ENCODE measurements at regions not wholly inside any gene's neighbourhood (a gene's known extent, or its start where the extent isn't known, plus 50 kb on each side); places are given as distances from the start of the nearest gene placed in this dataset.

DNA sequence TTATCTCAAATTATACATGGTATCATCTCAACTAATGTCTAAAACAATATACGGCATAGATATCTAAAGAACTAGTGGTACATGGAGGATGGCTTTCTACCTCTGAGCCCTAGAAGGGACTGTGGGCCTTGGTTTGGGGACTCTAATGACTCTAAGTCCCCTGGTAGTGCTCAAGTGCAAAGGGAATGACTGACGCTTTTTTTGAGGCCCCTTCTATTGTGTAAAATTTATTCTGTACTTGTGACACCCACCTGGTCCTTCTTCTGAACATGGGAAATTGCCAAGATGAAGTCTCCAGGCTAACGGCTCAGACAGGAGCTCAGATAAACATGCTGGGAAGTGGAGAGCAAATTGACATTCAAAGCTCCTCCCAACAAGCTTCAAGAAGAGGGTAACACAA lies 53.4 kb upstream of the IGLL5 start:
- Histone ChIP-seq H3K36me3 (no peaks in the 10 kb centered on the region), H3K4me1 (no peaks in the 10 kb centered on the region), H3K4me3 (no peak overlapping the region), H3K27ac (no peak overlapping the region), H3K27me3 (no peaks in the 10 kb centered on the region), H3K9me3 (no peaks in the 10 kb centered on the region)
- TF ChIP-seq POLR2A (IDR thresholded peaks at IDR 0.05), result no peak
- TF ChIP-seq, protein P1, sequence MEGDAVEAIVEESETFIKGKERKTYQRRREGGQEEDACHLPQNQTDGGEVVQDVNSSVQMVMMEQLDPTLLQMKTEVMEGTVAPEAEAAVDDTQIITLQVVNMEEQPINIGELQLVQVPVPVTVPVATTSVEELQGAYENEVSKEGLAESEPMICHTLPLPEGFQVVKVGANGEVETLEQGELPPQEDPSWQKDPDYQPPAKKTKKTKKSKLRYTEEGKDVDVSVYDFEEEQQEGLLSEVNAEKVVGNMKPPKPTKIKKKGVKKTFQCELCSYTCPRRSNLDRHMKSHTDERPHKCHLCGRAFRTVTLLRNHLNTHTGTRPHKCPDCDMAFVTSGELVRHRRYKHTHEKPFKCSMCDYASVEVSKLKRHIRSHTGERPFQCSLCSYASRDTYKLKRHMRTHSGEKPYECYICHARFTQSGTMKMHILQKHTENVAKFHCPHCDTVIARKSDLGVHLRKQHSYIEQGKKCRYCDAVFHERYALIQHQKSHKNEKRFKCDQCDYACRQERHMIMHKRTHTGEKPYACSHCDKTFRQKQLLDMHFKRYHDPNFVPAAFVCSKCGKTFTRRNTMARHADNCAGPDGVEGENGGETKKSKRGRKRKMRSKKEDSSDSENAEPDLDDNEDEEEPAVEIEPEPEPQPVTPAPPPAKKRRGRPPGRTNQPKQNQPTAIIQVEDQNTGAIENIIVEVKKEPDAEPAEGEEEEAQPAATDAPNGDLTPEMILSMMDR (IDR thresholded peaks at IDR 0.05), result no peak
- DNase-seq, result no peak

DNA sequence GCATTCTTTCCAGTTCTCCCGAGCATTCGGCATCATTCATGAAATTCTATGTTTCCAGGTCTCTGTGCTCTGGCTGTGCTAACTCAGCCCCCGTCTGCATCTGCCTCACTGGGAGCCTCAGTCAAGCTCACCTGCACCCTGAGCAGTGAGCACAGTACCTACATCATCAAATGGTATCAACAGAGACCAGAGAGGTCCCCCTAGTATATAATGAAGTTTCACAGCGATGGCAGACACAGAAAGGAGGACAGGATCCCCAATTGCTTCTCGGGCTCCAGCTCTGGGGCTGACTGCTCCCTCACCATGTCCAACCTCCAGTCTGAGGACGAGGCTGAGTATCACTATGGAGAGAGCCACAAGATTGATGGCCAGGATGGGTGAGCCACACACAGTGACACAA lies 52.8 kb upstream of the IGLL5 start:
- TF ChIP-seq, protein P1 (IDR thresholded peaks at IDR 0.05), result no peak
- TF ChIP-seq POLR2A (IDR thresholded peaks at IDR 0.05), result no peak
- no peak for DNase-seq
- no peaks in the 10 kb centered on the region for H3K27me3 ChIP-seq
- no peak overlapping the region for H3K27ac ChIP-seq
- H3K4me3 ChIP-seq, result no peak overlapping the region
- H3K36me3 ChIP-seq, result no peaks in the 10 kb centered on the region
- no peaks in the 10 kb centered on the region for H3K4me1 ChIP-seq
- no peaks in the 10 kb centered on the region for H3K9me3 ChIP-seq

DNA sequence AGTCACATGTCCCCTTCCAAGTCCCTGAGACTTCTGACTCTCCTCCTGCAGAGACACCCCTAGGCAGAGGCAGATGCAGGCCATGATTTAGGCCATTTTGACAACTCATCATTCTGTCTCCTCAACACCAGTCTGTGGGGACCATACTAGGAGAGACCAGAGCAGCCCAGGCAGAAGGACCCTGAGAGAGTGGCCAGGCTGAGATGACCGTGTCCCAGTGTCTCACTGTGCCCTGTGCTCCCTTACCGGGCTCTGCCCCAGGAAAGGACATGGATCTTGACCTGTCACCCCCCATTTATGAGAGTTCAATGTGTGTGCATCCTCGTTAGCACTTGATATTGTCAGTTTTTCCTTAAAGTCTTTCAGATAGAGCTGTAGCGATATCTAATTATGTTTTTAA lies 52.4 kb upstream of the IGLL5 start:
- no peaks in the 10 kb centered on the region for H3K4me1 ChIP-seq
- DNase-seq, result no peak
- H3K36me3 ChIP-seq, result no peaks in the 10 kb centered on the region
- TF ChIP-seq, protein P1 (IDR thresholded peaks at IDR 0.05), result no peak
- H3K9me3 ChIP-seq, result no peaks in the 10 kb centered on the region
- H3K27me3 ChIP-seq, result no peaks in the 10 kb centered on the region
- H3K27ac ChIP-seq, result no peak overlapping the region
- no peak overlapping the region for H3K4me3 ChIP-seq

DNA sequence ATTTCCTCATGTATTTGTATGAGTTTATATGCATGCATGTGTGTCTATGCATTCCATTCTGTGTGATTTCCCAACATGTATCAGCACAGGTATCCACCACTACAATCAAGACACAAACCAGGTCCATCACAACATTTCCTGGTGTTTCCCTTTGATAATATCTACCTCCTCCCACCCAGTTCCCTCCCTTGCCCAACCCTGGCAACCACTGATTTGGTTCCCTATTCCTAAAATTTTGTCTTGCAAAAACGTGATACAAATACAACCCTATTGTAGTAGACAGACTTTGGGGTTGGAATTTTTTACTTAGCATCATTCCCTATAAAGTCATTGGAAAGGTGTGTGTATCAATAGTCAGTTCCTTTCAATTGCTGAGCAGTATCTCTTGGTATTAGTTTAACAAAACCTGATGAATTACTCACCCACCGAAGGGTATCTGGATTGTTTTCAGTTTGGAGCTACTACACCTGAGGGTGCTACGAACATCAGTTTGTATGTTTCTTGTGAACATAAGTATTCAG lies 51.8 kb upstream of the IGLL5 start:
- Histone ChIP-seq H3K4me1 (no peaks in the 10 kb centered on the region), H3K27me3 (no peaks in the 10 kb centered on the region), H3K4me3 (no peak overlapping the region), H3K9me3 (no peaks in the 10 kb centered on the region), H3K36me3 (no peaks in the 10 kb centered on the region), H3K27ac (no peak overlapping the region)
- no peak for TF ChIP-seq POLR2A (IDR thresholded peaks at IDR 0.05)
- TF ChIP-seq, protein P1 (IDR thresholded peaks at IDR 0.05), result no peak
- no peak for DNase-seq

DNA sequence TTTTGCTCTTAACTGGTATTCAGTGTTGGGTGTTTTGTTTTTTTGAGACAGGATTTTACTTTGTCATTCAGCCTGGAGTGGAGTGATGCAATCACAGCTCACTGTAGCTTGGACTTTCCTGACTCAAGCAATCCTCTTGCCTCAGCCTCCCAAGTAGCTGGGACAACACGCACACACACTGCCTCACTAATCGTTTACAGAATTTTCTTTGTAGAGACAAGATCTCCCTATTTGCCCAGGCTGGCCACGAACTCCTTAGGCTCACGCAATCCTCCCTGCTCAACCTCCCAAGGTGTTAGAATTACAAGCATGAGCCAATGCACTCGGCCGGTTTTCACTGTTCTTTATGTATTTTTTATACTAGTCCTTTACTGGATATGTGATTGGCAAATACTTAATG lies 51.0 kb upstream of the IGLL5 start:
- Histone ChIP-seq H3K36me3 (no peaks in the 10 kb centered on the region), H3K9me3 (no peaks in the 10 kb centered on the region), H3K27ac (no peak overlapping the region), H3K27me3 (no peaks in the 10 kb centered on the region), H3K4me1 (no peaks in the 10 kb centered on the region), H3K4me3 (no peak overlapping the region)
- no peak for TF ChIP-seq POLR2A (IDR thresholded peaks at IDR 0.05)
- TF ChIP-seq, protein P1 (IDR thresholded peaks at IDR 0.05), result no peak
- no peak for DNase-seq

Small RNA genes in the stretch of these regions (small RNA-seq; reads per million reads assigned to genes)
- gene AC244157.1, result 0 reads per million in 2 donors
- 0 reads per million in 2 donors for gene AC245028.1
- gene AC245028.2, result 0 reads per million in 2 donors
- gene AC245028.3, result 0 reads per million in 2 donors
- gene IGLV3-13, result 0 reads per million in 2 donors
- gene IGLV3-15, result 0 reads per million in 2 donors
- 0 reads per million in 2 donors for gene IGLV3-17
- 0 reads per million in 2 donors for gene IGLVI-20
- gene IGLVVI-22-1, result 0 reads per million in 2 donors

Measured in Peyer's patch (tissue), 4 donors.